ENCODE measurements at regions not wholly inside any gene's neighbourhood (a gene's known extent, or its start where the extent isn't known, plus 50 kb on each side); places are given as distances from the start of the nearest gene placed in this dataset.

- peaks cover 0 to 7% of the 10 kb centered on the region in 2 donors for H3K9me3 ChIP-seq (ENCODE audit: control insufficient read depth in 2 of 2, insufficient read depth in 1 of 2, low read depth in 1 of 2, low read length in 1 of 2)
- H3K4me1 ChIP-seq (ENCODE audit: control insufficient read depth in 2 of 2, insufficient read depth in 2 of 2, low read length in 1 of 2): no peaks in the 10 kb centered on the region
- H3K36me3 ChIP-seq (ENCODE audit: control insufficient read depth in 2 of 2, insufficient read depth in 2 of 2, low read length in 1 of 2): no peaks in the 10 kb centered on the region
- 72 to 79% methylated on average over 5 of the region's 5 CpGs for WGBS, 2 donors
- H3K4me3 ChIP-seq (ENCODE audit: low read depth in 1 of 2, low read length in 2 of 2): no peak overlapping the region
- no peak overlapping the region for H3K27ac ChIP-seq (ENCODE audit: low read depth in 2 of 2, low read length in 1 of 2)
- no peaks in the 10 kb centered on the region for H3K27me3 ChIP-seq (ENCODE audit: control insufficient read depth in 1 of 2, insufficient read depth in 2 of 2, low read length in 2 of 2)
These were observed 247.7 kb upstream of the MGMT start for GRCh38 chr10:129219364-129219763.

- H3K27me3 ChIP-seq (ENCODE audit: control insufficient read depth in 1 of 2, insufficient read depth in 2 of 2, low read length in 2 of 2): no peaks in the 10 kb centered on the region
- no peaks in the 10 kb centered on the region for H3K4me1 ChIP-seq (ENCODE audit: control insufficient read depth in 2 of 2, insufficient read depth in 2 of 2, low read length in 1 of 2)
- peaks cover 9 to 15% of the 10 kb centered on the region in 2 donors for H3K9me3 ChIP-seq (ENCODE audit: control insufficient read depth in 2 of 2, insufficient read depth in 1 of 2, low read depth in 1 of 2, low read length in 1 of 2)
- H3K27ac ChIP-seq (ENCODE audit: low read depth in 2 of 2, low read length in 1 of 2): no peak overlapping the region
- H3K4me3 ChIP-seq (ENCODE audit: low read depth in 1 of 2, low read length in 2 of 2): no peak overlapping the region
- 78 to 85% methylated on average over 3 of the region's 3 CpGs for WGBS, 2 donors
- no peaks in the 10 kb centered on the region for H3K36me3 ChIP-seq (ENCODE audit: control insufficient read depth in 2 of 2, insufficient read depth in 2 of 2, low read length in 1 of 2)
These were observed 244.6 kb upstream of the MGMT start for GRCh38 chr10:129222436-129222835.

GRCh38 chr10:129223363-129223762, 243.7 kb upstream of the MGMT start:
- WGBS, 2 donors: 77 to 78% methylated on average over 6 of the region's 6 CpGs
- Histone ChIP-seq H3K4me3 (ENCODE audit: low read depth in 1 of 2, low read length in 2 of 2) (no peak overlapping the region), H3K4me1 (ENCODE audit: control insufficient read depth in 2 of 2, insufficient read depth in 2 of 2, low read length in 1 of 2) (no peaks in the 10 kb centered on the region), H3K27ac (ENCODE audit: low read depth in 2 of 2, low read length in 1 of 2) (no peak overlapping the region), H3K9me3 (ENCODE audit: control insufficient read depth in 2 of 2, insufficient read depth in 1 of 2, low read depth in 1 of 2, low read length in 1 of 2) (peaks cover 9 to 14% of the 10 kb centered on the region in 2 donors), H3K36me3 (ENCODE audit: control insufficient read depth in 2 of 2, insufficient read depth in 2 of 2, low read length in 1 of 2) (no peaks in the 10 kb centered on the region), H3K27me3 (ENCODE audit: control insufficient read depth in 1 of 2, insufficient read depth in 2 of 2, low read length in 2 of 2) (no peaks in the 10 kb centered on the region)

- Histone ChIP-seq H3K9me3 (ENCODE audit: control insufficient read depth in 2 of 2, insufficient read depth in 1 of 2, low read depth in 1 of 2, low read length in 1 of 2) (peaks cover 9 to 12% of the 10 kb centered on the region in 2 donors), H3K4me3 (ENCODE audit: low read depth in 1 of 2, low read length in 2 of 2) (no peak overlapping the region), H3K4me1 (ENCODE audit: control insufficient read depth in 2 of 2, insufficient read depth in 2 of 2, low read length in 1 of 2) (no peaks in the 10 kb centered on the region), H3K36me3 (ENCODE audit: control insufficient read depth in 2 of 2, insufficient read depth in 2 of 2, low read length in 1 of 2) (no peaks in the 10 kb centered on the region), H3K27ac (ENCODE audit: low read depth in 2 of 2, low read length in 1 of 2) (no peak overlapping the region), H3K27me3 (ENCODE audit: control insufficient read depth in 1 of 2, insufficient read depth in 2 of 2, low read length in 2 of 2) (no peaks in the 10 kb centered on the region)
- 82 to 84% methylated on average over 4 of the region's 4 CpGs for WGBS, 2 donors
These were observed 243.0 kb upstream of the MGMT start for GRCh38 chr10:129224065-129224464.

DNA sequence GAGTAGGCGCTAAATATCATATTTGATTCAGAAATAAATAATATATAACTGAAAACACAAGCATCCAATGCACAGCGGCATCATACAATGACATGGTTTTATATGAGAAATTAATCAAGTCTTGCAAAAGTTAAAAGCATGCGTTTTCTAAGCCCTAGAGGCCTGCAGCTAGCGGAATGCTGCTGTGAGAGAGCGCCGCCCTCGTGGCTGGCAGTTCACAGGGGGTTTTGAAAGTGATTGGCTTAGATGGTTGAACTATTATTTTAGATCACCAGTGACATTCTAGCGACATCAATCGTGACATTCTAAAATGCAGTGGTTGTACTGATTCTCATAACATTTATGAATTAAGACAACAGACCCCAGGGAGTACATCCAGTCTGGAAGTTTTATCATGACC, 235.2 kb upstream of the MGMT start:
- Histone ChIP-seq H3K9me3 (ENCODE audit: control insufficient read depth in 2 of 2, insufficient read depth in 1 of 2, low read depth in 1 of 2, low read length in 1 of 2) (peaks cover 0 to 7% of the 10 kb centered on the region in 2 donors), H3K4me1 (ENCODE audit: control insufficient read depth in 2 of 2, insufficient read depth in 2 of 2, low read length in 1 of 2) (no peaks in the 10 kb centered on the region), H3K36me3 (ENCODE audit: control insufficient read depth in 2 of 2, insufficient read depth in 2 of 2, low read length in 1 of 2) (no peaks in the 10 kb centered on the region), H3K27ac (ENCODE audit: low read depth in 2 of 2, low read length in 1 of 2) (no peak overlapping the region), H3K4me3 (ENCODE audit: low read depth in 1 of 2, low read length in 2 of 2) (no peak overlapping the region), H3K27me3 (ENCODE audit: control insufficient read depth in 1 of 2, insufficient read depth in 2 of 2, low read length in 2 of 2) (no peaks in the 10 kb centered on the region)
- WGBS, 2 donors: 92 to 94% methylated on average over 9 of the region's 9 CpGs

DNA sequence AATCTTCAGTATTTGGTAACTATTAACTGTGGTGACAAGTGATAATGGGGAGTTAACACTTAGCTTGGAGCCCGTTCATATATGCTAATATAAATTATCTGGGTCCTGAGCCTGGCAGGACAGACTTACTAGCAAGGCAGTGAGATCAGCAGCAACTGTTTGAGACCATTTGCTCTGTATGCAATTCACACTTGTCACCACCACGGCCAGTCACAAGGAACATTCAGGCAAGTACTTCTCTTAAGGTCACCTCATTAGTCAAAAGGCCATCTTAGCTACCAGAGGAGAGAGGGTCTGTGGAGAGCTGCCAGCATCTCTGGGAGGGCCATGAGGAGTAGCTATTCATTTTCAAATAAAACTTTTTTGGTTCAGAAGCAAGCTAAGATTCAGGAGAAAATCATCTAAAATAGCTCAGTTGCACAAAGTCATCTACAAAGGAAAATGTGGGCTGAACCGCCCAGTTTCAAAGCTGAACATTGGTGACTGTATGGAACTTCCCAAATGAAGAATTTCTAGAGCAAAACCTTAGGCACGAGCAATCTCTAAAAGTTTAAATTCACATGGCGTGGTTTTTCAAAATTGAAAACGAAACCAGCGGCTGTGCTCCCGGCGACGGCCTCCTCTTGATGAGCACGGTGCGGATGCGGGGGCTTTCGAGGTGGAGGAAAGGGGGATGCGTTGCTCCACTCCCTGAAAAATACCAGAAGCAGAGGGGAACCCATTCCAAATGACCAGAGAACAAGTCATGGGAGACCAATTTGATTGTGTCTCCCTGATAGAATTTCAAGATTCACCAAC, 233.5 kb upstream of the MGMT start:
- no peaks in the 10 kb centered on the region for H3K27me3 ChIP-seq (ENCODE audit: control insufficient read depth in 1 of 2, insufficient read depth in 2 of 2, low read length in 2 of 2)
- H3K4me1 ChIP-seq (ENCODE audit: control insufficient read depth in 2 of 2, insufficient read depth in 2 of 2, low read length in 1 of 2): no peaks in the 10 kb centered on the region
- H3K36me3 ChIP-seq (ENCODE audit: control insufficient read depth in 2 of 2, insufficient read depth in 2 of 2, low read length in 1 of 2): no peaks in the 10 kb centered on the region
- H3K9me3 ChIP-seq (ENCODE audit: control insufficient read depth in 2 of 2, insufficient read depth in 1 of 2, low read depth in 1 of 2, low read length in 1 of 2): peaks cover 3 to 9% of the 10 kb centered on the region in 2 donors
- 85% methylated on average over 15 of the region's 15 CpGs for WGBS, 2 donors
- no peak overlapping the region for H3K4me3 ChIP-seq (ENCODE audit: low read depth in 1 of 2, low read length in 2 of 2)
- no peak overlapping the region for H3K27ac ChIP-seq (ENCODE audit: low read depth in 2 of 2, low read length in 1 of 2)

DNA sequence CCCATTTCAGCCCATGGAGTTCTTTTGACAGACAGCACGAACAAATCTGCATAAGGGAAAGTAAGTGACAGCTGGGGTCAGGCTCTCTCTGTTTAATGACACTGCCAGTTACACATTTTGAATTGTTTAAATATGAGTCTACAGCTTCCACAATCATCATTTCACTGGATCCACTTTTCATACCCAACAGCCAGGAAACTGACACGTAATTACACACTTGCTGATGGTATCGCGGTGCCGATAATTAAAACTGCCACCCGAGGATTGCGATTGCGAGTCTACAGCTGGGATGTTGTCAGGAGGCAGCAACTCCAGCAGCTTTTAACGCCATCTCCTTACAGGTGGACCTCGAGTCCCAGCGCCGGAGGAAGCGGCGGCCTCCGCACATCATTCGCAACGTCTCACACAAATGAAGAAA, 230.8 kb upstream of the MGMT start:
- Histone ChIP-seq H3K27me3 (ENCODE audit: control insufficient read depth in 1 of 2, insufficient read depth in 2 of 2, low read length in 2 of 2) (no peaks in the 10 kb centered on the region), H3K27ac (ENCODE audit: low read depth in 2 of 2, low read length in 1 of 2) (no peak overlapping the region), H3K36me3 (ENCODE audit: control insufficient read depth in 2 of 2, insufficient read depth in 2 of 2, low read length in 1 of 2) (no peaks in the 10 kb centered on the region), H3K9me3 (ENCODE audit: control insufficient read depth in 2 of 2, insufficient read depth in 1 of 2, low read depth in 1 of 2, low read length in 1 of 2) (peaks cover 3 to 4% of the 10 kb centered on the region in 2 donors), H3K4me1 (ENCODE audit: control insufficient read depth in 2 of 2, insufficient read depth in 2 of 2, low read length in 1 of 2) (no peaks in the 10 kb centered on the region), H3K4me3 (ENCODE audit: low read depth in 1 of 2, low read length in 2 of 2) (no peak overlapping the region)
- 77 to 79% methylated on average over 17 of the region's 17 CpGs for WGBS, 2 donors

GRCh38 chr10:129241461-129241860, 225.6 kb upstream of the MGMT start:
- no peaks in the 10 kb centered on the region for H3K4me1 ChIP-seq (ENCODE audit: control insufficient read depth in 2 of 2, insufficient read depth in 2 of 2, low read length in 1 of 2)
- H3K9me3 ChIP-seq (ENCODE audit: control insufficient read depth in 2 of 2, insufficient read depth in 1 of 2, low read depth in 1 of 2, low read length in 1 of 2): peaks cover 3 to 22% of the 10 kb centered on the region in 2 donors
- WGBS, 2 donors: 81 to 89% methylated on average over 14 of the region's 14 CpGs
- no peak overlapping the region for H3K27ac ChIP-seq (ENCODE audit: low read depth in 2 of 2, low read length in 1 of 2)
- H3K27me3 ChIP-seq (ENCODE audit: control insufficient read depth in 1 of 2, insufficient read depth in 2 of 2, low read length in 2 of 2): no peaks in the 10 kb centered on the region
- H3K36me3 ChIP-seq (ENCODE audit: control insufficient read depth in 2 of 2, insufficient read depth in 2 of 2, low read length in 1 of 2): no peaks in the 10 kb centered on the region
- H3K4me3 ChIP-seq (ENCODE audit: low read depth in 1 of 2, low read length in 2 of 2): no peak overlapping the region

- 89 to 93% methylated on average over 9 of the region's 9 CpGs for WGBS, 2 donors
These were observed 222.7 kb upstream of the MGMT start for GRCh38 chr10:129244298-129244697.

GRCh38 chr10:129244757-129245156, 222.3 kb upstream of the MGMT start:
- WGBS, 2 donors: 79 to 80% methylated on average over 9 of the region's 9 CpGs
- Histone ChIP-seq H3K4me3 (ENCODE audit: low read depth in 1 of 2, low read length in 2 of 2) (no peak overlapping the region), H3K36me3 (ENCODE audit: control insufficient read depth in 2 of 2, insufficient read depth in 2 of 2, low read length in 1 of 2) (no peaks in the 10 kb centered on the region), H3K9me3 (ENCODE audit: control insufficient read depth in 2 of 2, insufficient read depth in 1 of 2, low read depth in 1 of 2, low read length in 1 of 2) (peaks cover 0 to 18% of the 10 kb centered on the region in 2 donors), H3K4me1 (ENCODE audit: control insufficient read depth in 2 of 2, insufficient read depth in 2 of 2, low read length in 1 of 2) (no peaks in the 10 kb centered on the region), H3K27me3 (ENCODE audit: control insufficient read depth in 1 of 2, insufficient read depth in 2 of 2, low read length in 2 of 2) (no peaks in the 10 kb centered on the region), H3K27ac (ENCODE audit: low read depth in 2 of 2, low read length in 1 of 2) (no peak overlapping the region)

More at GRCh38 chr10:129244298-129244697, 222.7 kb upstream of the MGMT start:
- no peaks in the 10 kb centered on the region for H3K4me1 ChIP-seq (ENCODE audit: control insufficient read depth in 2 of 2, insufficient read depth in 2 of 2, low read length in 1 of 2)
- H3K27ac ChIP-seq (ENCODE audit: low read depth in 2 of 2, low read length in 1 of 2): no peak overlapping the region
- H3K36me3 ChIP-seq (ENCODE audit: control insufficient read depth in 2 of 2, insufficient read depth in 2 of 2, low read length in 1 of 2): no peaks in the 10 kb centered on the region
- no peak overlapping the region for H3K4me3 ChIP-seq (ENCODE audit: low read depth in 1 of 2, low read length in 2 of 2)
- no peaks in the 10 kb centered on the region for H3K27me3 ChIP-seq (ENCODE audit: control insufficient read depth in 1 of 2, insufficient read depth in 2 of 2, low read length in 2 of 2)
- peaks cover 0 to 18% of the 10 kb centered on the region in 2 donors for H3K9me3 ChIP-seq (ENCODE audit: control insufficient read depth in 2 of 2, insufficient read depth in 1 of 2, low read depth in 1 of 2, low read length in 1 of 2)
